ENCODE measurements at regions not wholly inside any gene's neighbourhood (a gene's known extent, or its start where the extent isn't known, plus 50 kb on each side); places are given as distances from the start of the nearest gene placed in this dataset.

DNA sequence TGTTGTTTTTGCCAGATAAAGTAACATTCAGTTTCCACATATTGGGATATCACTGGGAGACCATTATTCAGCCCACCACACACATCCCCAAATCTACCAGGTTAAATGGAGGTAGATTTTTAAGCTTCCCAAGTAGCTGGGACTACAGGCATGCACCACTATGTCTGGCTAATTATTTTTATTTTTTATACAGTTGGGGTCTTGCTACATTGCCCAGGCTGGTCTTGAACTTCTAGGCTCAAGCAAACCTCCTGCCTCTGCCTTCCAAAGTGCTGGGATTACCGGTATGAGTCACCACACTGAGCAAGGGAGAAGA is 96.6 kb upstream of the CHD2 start:
- TF ChIP-seq, protein P1, sequence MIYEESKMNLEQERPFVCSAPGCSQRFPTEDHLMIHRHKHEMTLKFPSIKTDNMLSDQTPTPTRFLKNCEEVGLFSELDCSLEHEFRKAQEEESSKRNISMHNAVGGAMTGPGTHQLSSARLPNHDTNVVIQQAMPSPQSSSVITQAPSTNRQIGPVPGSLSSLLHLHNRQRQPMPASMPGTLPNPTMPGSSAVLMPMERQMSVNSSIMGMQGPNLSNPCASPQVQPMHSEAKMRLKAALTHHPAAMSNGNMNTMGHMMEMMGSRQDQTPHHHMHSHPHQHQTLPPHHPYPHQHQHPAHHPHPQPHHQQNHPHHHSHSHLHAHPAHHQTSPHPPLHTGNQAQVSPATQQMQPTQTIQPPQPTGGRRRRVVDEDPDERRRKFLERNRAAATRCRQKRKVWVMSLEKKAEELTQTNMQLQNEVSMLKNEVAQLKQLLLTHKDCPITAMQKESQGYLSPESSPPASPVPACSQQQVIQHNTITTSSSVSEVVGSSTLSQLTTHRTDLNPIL (CRISPR knock-in tag; IDR thresholded peaks at IDR 0.05; ENCODE audit: low read depth): no peak
- TF ChIP-seq ZC3H10 (CRISPR knock-in tag; IDR thresholded peaks at IDR 0.05) (no peak), ZFP30 (CRISPR knock-in tag; IDR thresholded peaks at IDR 0.05) (no peak), TCF4 (CRISPR knock-in tag; IDR thresholded peaks at IDR 0.05; ENCODE audit: borderline replicate concordance) (no peak), ESRRG (CRISPR knock-in tag; IDR thresholded peaks at IDR 0.05) (no peak)
- TF ChIP-seq, protein P2, sequence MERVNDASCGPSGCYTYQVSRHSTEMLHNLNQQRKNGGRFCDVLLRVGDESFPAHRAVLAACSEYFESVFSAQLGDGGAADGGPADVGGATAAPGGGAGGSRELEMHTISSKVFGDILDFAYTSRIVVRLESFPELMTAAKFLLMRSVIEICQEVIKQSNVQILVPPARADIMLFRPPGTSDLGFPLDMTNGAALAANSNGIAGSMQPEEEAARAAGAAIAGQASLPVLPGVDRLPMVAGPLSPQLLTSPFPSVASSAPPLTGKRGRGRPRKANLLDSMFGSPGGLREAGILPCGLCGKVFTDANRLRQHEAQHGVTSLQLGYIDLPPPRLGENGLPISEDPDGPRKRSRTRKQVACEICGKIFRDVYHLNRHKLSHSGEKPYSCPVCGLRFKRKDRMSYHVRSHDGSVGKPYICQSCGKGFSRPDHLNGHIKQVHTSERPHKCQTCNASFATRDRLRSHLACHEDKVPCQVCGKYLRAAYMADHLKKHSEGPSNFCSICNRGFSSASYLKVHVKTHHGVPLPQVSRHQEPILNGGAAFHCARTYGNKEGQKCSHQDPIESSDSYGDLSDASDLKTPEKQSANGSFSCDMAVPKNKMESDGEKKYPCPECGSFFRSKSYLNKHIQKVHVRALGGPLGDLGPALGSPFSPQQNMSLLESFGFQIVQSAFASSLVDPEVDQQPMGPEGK (CRISPR knock-in tag; IDR thresholded peaks at IDR 0.05; ENCODE audit: borderline replicate concordance): no peak

Data from SK-N-SH treated with all-trans-retinoic acid at 6 μM for 48 hours (cell line).